ENCODE measurements at regions not wholly inside any gene's neighbourhood (a gene's known extent, or its start where the extent isn't known, plus 50 kb on each side); places are given as distances from the start of the nearest gene placed in this dataset.

DNA sequence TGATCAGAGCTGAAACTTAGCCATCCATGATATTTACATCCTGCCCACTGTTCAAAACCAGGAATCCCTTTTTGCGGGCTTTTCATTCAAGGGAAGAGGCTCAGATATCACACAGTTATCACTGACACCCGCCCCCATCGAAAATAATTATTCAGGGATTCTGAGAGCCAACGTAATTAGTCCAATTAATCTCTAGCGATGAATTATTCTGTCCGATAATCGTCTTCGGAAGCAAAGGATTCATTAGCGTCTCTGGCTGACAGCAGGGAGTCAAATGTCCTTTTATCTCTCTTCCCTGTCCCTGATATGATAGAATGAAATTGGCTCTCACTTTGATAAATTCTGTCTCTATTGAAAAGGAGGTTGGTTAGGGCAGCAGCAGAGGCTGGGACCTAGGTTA lies 140.4 kb upstream of the IPO9 start:
- ChIA-PET CTCF (ENCODE audit: partially characterized antibody) (interaction anchor here (0.9 to 4.0 kb wide), 4 partner anchors 15 to 129 kb away, joined by 3 to 23 read pairs (median 4); no protein-coding TSS in a partner anchor), POLR2A (ENCODE audit: partially characterized antibody) (interaction anchor here (0.7 kb wide), 1 partner anchor 10 kb away, joined by 4 read pairs; no protein-coding TSS in a partner anchor)
- peaks cover 7% of the 10 kb centered on the region; the same call in 1 of the 2 replicates for H3K79me1 ChIP-seq (ENCODE audit: low read depth, low read length)
- H2BK120ac ChIP-seq (replicated peaks; ENCODE audit: low read depth, low read length): no peak overlapping the region
- no peak overlapping the region for H4K8ac ChIP-seq (ENCODE audit: extremely low read depth, insufficient read depth, low read length)
- peaks cover 16 to 37% (median 27%) of the 10 kb centered on the region in 4 experiments for H3K4me1 ChIP-seq (replicated peaks in 1 of 4; ENCODE audit: control insufficient read depth in 3 of 4, insufficient read depth in 4 of 4, low read length in 3 of 4)
- no peak overlapping the region for H3K23ac ChIP-seq (ENCODE audit: insufficient read length)
- H2AK5ac ChIP-seq (ENCODE audit: low read depth, low read length): no peak overlapping the region
- H3K56ac ChIP-seq (replicated peaks; ENCODE audit: insufficient read length, low read depth, low read length): no peak overlapping the region
- H3K79me2 ChIP-seq (ENCODE audit: control insufficient read depth in 1 of 2, insufficient read depth in 2 of 2, low read length in 2 of 2): peaks cover 0 to 21% of the 10 kb centered on the region in 2 experiments; a peak in 1 of 4 replicates
- FAIRE-seq (no peak), DNase-seq (ENCODE audit: low read depth in 1 of 2, low spot score in 2 of 2) (no peak)
- H2BK20ac ChIP-seq (ENCODE audit: low read length): no peak overlapping the region
- H2BK12ac ChIP-seq (ENCODE audit: low read depth, low read length): no peak overlapping the region; the same call in 1 of the 2 replicates
- no peak overlapping the region for H3K14ac ChIP-seq (ENCODE audit: insufficient read length)
- no peaks in the 10 kb centered on the region for H3K27me3 ChIP-seq (replicated peaks in 1 of 4; ENCODE audit: control insufficient read depth in 3 of 4, extremely low read depth in 1 of 4, insufficient read depth in 3 of 4, low read length in 3 of 4)
- no peak overlapping the region for H3K18ac ChIP-seq (ENCODE audit: extremely low read depth, low read length)
- no peak overlapping the region for H4K91ac ChIP-seq (replicated peaks; ENCODE audit: insufficient read length, low read length)
- H3K23me2 ChIP-seq (ENCODE audit: low read depth, low read length): no peaks in the 10 kb centered on the region
- TF ChIP-seq TAF1 (IDR thresholded peaks at IDR 0.05; ENCODE audit: low read depth, low read length) (no peak), BRCA1 (IDR thresholded peaks at IDR 0.05; ENCODE audit: low read depth, low read length) (no peak), GABPA (IDR thresholded peaks at IDR 0.05; ENCODE audit: borderline replicate concordance, insufficient read depth, low read length) (no peak), JUND (IDR thresholded peaks at IDR 0.05; ENCODE audit: low read length) (no peak), HDAC2 (IDR thresholded peaks at IDR 0.05; ENCODE audit: borderline replicate concordance in 1 of 2, low read depth in 2 of 2, low read length in 2 of 2) (no peak)
- TF ChIP-seq, protein P1, sequence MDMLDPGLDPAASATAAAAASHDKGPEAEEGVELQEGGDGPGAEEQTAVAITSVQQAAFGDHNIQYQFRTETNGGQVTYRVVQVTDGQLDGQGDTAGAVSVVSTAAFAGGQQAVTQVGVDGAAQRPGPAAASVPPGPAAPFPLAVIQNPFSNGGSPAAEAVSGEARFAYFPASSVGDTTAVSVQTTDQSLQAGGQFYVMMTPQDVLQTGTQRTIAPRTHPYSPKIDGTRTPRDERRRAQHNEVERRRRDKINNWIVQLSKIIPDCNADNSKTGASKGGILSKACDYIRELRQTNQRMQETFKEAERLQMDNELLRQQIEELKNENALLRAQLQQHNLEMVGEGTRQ (IDR thresholded peaks at IDR 0.05; ENCODE audit: low read length): no peak
- no peak overlapping the region for H3K4ac ChIP-seq (replicated peaks; ENCODE audit: insufficient read length, low read depth, low read length)
- no peaks in the 10 kb centered on the region for H4K20me1 ChIP-seq (replicated peaks in 1 of 2; ENCODE audit: control insufficient read depth in 1 of 2, insufficient read depth in 2 of 2, low read length in 2 of 2)
- WGBS, 2 experiments (ENCODE audit: extremely low coverage in 1 of 2, insufficient coverage in 1 of 2, insufficient read length in 1 of 2, insufficient replicate concordance in 2 of 2, low coverage in 1 of 2, low lambda C conversion rate in 2 of 2, missing lambda C conversion rate in 1 of 2): 92% methylated on average over 9 of the region's 9 CpGs; no CpG with 5 or more reads in 1 of the 2 experiments
- H4K5ac ChIP-seq (ENCODE audit: insufficient read length, low read depth, low read length): no peak overlapping the region
- H3K9me3 ChIP-seq (ENCODE audit: insufficient read depth in 2 of 2, low read depth in 1 of 2, low read length in 1 of 2): no peaks in the 10 kb centered on the region
- no peak overlapping the region for H3K4me3 ChIP-seq (ENCODE audit: extremely low read depth in 1 of 4, insufficient read depth in 2 of 4, low read depth in 3 of 4, low read length in 4 of 4)
- no peak overlapping the region; the same call in 1 of the 2 replicates for H2BK5ac ChIP-seq (ENCODE audit: low read depth, low read length)
- no peak overlapping the region for H3K9ac ChIP-seq (replicated peaks in 1 of 4; ENCODE audit: extremely low read depth in 1 of 4, low read depth in 3 of 4, low read length in 3 of 4)
- no peak overlapping the region for H2BK15ac ChIP-seq (ENCODE audit: low read length)
- H2AFZ ChIP-seq (ENCODE audit: low read length): no peak overlapping the region
- H3K4me2 ChIP-seq (ENCODE audit: insufficient read depth in 1 of 2, low read depth in 2 of 2, low read length in 2 of 2): no peak overlapping the region
- no peak overlapping the region for H3K27ac ChIP-seq (ENCODE audit: low read depth, low read length)
- H3K36me3 ChIP-seq (ENCODE audit: control insufficient read depth in 2 of 4, insufficient read depth in 4 of 4, low read length in 3 of 4): no peaks in the 10 kb centered on the region

Measured in H1 (cell line).